Mononuclear cell (primary cell): ENCODE measurements at regions not wholly inside any gene's neighbourhood (a gene's known extent, or its start where the extent isn't known, plus 50 kb on each side); places are given as distances from the start of the nearest gene placed in this dataset.
"Not testable (repeated sequence)": the region's sequence is repeated elsewhere in the genome, so short reads cannot be mapped to it uniquely, and the experiment has no call there.

Source experiments
- H3K27me3 ChIP-seq: 2 replicates; pipeline ENCODE4 v1.6.0; 2011; ENCODE audit warnings: low read length, control low read depth; ENCODE audit not compliant: insufficient read depth
- H3K4me1 ChIP-seq: 2 replicates; pipeline ENCODE4 v1.5.1; 2011; ENCODE audit warnings: mild to moderate bottlenecking, low read length, control low read depth; ENCODE audit not compliant: insufficient read depth
- H3K4me3 ChIP-seq: 2 replicates; pipeline ENCODE4 v1.5.1; 2011; ENCODE audit warnings: mild to moderate bottlenecking, low read length, moderate library complexity
- H3K9me3 ChIP-seq: 2 replicates; pipeline ENCODE4 v1.5.1; 2011; ENCODE audit warnings: low read depth, mild to moderate bottlenecking, control low read depth, low read length

- Histone ChIP-seq H3K4me3 (no peak overlapping the region), H3K9me3 (no peaks in the 10 kb centered on the region), H3K4me1 (no peaks in the 10 kb centered on the region), H3K27me3 (no peaks in the 10 kb centered on the region)
Observed at GRCh38 chr12:75632442-75632841, 121.0 kb upstream of the KRR1 start.

- Histone ChIP-seq H3K9me3 (no peaks in the 10 kb centered on the region), H3K27me3 (no peaks in the 10 kb centered on the region), H3K4me1 (no peaks in the 10 kb centered on the region), H3K4me3 (no peak overlapping the region)
Observed at GRCh38 chr12:75631831-75632230, 120.4 kb upstream of the KRR1 start.

- H3K4me3 ChIP-seq = no peak overlapping the region
- H3K4me1 ChIP-seq = no peaks in the 10 kb centered on the region
- no peaks in the 10 kb centered on the region for H3K27me3 ChIP-seq
- H3K9me3 ChIP-seq = no peaks in the 10 kb centered on the region
Observed at GRCh38 chr12:75630091-75630490, 118.7 kb upstream of the KRR1 start.

DNA sequence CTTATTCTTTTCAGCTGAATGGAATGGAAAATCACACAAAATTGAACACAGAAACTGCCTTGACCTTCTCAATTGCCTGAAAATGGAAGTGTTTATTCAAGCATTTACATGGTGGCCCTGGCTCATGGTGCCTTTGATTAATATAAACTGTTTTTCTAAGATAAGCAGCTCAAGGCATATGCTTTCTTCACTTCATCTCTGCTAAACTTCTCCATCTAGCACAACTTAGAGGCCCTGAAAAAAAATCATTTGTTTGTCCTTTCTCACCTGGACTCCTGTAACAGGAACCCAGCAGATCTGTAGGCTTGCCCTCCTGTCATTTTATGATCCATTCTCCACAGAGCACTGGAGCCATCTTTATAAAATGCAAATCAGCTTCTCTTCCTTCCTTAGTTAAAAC, 117.5 kb upstream of the KRR1 start:
- Histone ChIP-seq H3K9me3 (no peaks in the 10 kb centered on the region), H3K4me1 (no peaks in the 10 kb centered on the region), H3K27me3 (no peaks in the 10 kb centered on the region), H3K4me3 (no peak overlapping the region)

GRCh38 chr12:75628511-75628910, 117.1 kb upstream of the KRR1 start:
- H3K27me3 ChIP-seq = no peaks in the 10 kb centered on the region
- H3K4me1 ChIP-seq = no peaks in the 10 kb centered on the region
- no peaks in the 10 kb centered on the region for H3K9me3 ChIP-seq
- H3K4me3 ChIP-seq = no peak overlapping the region

GRCh38 chr12:75623631-75624154, 112.3 kb upstream of the KRR1 start:
- H3K4me3 ChIP-seq = no peak overlapping the region
- peaks cover 5% of the 10 kb centered on the region for H3K9me3 ChIP-seq
- no peaks in the 10 kb centered on the region for H3K4me1 ChIP-seq
- no peaks in the 10 kb centered on the region for H3K27me3 ChIP-seq

DNA sequence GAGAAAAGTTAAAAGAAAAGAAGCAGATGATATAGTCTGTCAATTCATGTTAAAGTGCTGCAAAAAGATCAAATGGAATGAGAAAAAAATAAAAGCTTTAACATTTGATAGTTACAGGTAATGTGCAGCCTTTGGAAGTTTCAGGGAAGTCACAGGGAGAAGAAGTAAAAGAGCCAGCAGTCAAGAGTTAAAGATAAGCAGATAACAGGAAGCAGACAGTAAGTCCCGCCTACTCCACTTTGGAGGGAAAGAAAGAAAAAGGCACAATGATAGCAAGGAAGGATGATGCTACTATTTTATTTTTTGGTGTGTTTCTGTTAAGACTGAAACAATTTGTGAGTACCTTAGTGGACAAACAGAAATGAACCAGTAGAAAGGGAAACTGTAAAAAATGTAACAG, 111.1 kb upstream of the KRR1 start:
- peaks cover 5% of the 10 kb centered on the region for H3K9me3 ChIP-seq
- H3K4me3 ChIP-seq = no peak overlapping the region
- no peaks in the 10 kb centered on the region for H3K4me1 ChIP-seq
- no peaks in the 10 kb centered on the region for H3K27me3 ChIP-seq

- H3K9me3 ChIP-seq, H3K4me1 ChIP-seq, H3K27me3 ChIP-seq, H3K4me3 ChIP-seq: not testable (repeated sequence)
Observed at GRCh38 chr12:75614396-75614795, 103.0 kb upstream of the KRR1 start.

GRCh38 chr12:75613981-75614380, 102.6 kb upstream of the KRR1 start:
- H3K9me3 ChIP-seq = no peaks in the 10 kb centered on the region
- no peaks in the 10 kb centered on the region for H3K4me1 ChIP-seq
- no peak overlapping the region for H3K4me3 ChIP-seq
- H3K27me3 ChIP-seq = peaks cover 6% of the 10 kb centered on the region

DNA sequence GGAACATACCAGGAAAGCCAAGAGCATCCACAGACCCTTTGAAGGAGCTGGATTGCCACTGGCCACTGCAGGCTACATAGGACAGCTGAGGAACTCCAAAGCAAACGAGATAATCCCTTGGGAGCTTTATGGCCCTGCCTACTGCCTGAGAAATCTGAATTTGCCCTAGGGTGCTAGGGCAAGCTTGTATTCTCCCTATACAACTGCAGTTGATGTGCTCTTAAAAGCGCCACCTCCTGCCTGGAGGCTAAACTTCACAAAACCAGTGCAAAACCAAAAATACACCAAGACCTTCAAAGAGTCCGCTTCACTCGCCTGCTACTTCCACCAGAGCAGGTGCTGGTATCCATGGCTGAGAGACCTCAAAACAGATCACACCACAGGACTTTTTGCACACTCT, 99.6 kb upstream of the KRR1 start:
- H3K9me3 ChIP-seq = no peaks in the 10 kb centered on the region
- peaks cover 6% of the 10 kb centered on the region for H3K27me3 ChIP-seq
- H3K4me1 ChIP-seq = no peaks in the 10 kb centered on the region
- H3K4me3 ChIP-seq = no peak overlapping the region

DNA sequence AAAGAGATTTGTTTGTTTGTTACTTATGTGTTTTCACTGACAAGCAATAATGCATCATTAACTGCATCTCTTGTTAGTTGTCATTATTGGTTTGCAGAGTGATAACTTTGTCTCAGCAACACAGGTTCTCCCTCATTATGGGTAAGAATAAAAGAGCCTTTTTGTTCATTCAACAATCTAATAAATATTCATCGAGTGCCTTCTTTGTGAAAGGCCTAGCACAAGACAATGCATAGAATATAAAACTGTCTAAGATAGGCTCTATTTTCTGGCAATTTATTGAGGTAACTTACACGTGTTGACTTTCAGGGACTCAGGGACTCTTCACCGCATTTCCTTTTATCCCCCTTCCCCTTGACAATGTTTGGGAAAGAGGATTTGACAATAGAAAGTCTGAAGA, 95.5 kb upstream of the KRR1 start:
- no peaks in the 10 kb centered on the region for H3K9me3 ChIP-seq
- no peaks in the 10 kb centered on the region for H3K4me1 ChIP-seq
- H3K4me3 ChIP-seq = no peak overlapping the region
- H3K27me3 ChIP-seq = peaks cover under 1% of the 10 kb centered on the region

GRCh38 chr12:75606151-75606550, 94.7 kb upstream of the KRR1 start:
- Histone ChIP-seq H3K4me3 (no peak overlapping the region), H3K27me3 (no peaks in the 10 kb centered on the region), H3K4me1 (no peaks in the 10 kb centered on the region), H3K9me3 (no peaks in the 10 kb centered on the region)

GRCh38 chr12:75603475-75603874, 92.1 kb upstream of the KRR1 start:
- H3K27me3 ChIP-seq = no peaks in the 10 kb centered on the region

GRCh38 chr12:75602106-75602505, 90.7 kb upstream of the KRR1 start:
- H3K9me3 ChIP-seq = no peaks in the 10 kb centered on the region
- H3K27me3 ChIP-seq = no peaks in the 10 kb centered on the region
- H3K4me1 ChIP-seq = no peaks in the 10 kb centered on the region
- no peak overlapping the region for H3K4me3 ChIP-seq

More at GRCh38 chr12:75603475-75603874, 92.1 kb upstream of the KRR1 start:
- no peaks in the 10 kb centered on the region for H3K9me3 ChIP-seq
- H3K4me3 ChIP-seq = no peak overlapping the region
- no peaks in the 10 kb centered on the region for H3K4me1 ChIP-seq

GRCh38 chr12:75600146-75600545, 88.7 kb upstream of the KRR1 start:
- H3K9me3 ChIP-seq = no peaks in the 10 kb centered on the region
- no peaks in the 10 kb centered on the region for H3K27me3 ChIP-seq
- no peak overlapping the region for H3K4me3 ChIP-seq
- no peaks in the 10 kb centered on the region for H3K4me1 ChIP-seq

- no peaks in the 10 kb centered on the region for H3K27me3 ChIP-seq
- no peaks in the 10 kb centered on the region for H3K9me3 ChIP-seq
- H3K4me1 ChIP-seq = no peaks in the 10 kb centered on the region
- H3K4me3 ChIP-seq = no peak overlapping the region
Observed at GRCh38 chr12:75599061-75599460, 87.7 kb upstream of the KRR1 start.

GRCh38 chr12:75596406-75596805, 85.0 kb upstream of the KRR1 start:
- Histone ChIP-seq H3K9me3 (no peaks in the 10 kb centered on the region), H3K27me3 (no peaks in the 10 kb centered on the region), H3K4me1 (no peaks in the 10 kb centered on the region), H3K4me3 (no peak overlapping the region)
